ENCODE measurements at regions not wholly inside any gene's neighbourhood (a gene's known extent, or its start where the extent isn't known, plus 50 kb on each side); places are given as distances from the start of the nearest gene placed in this dataset.

- no peak overlapping the region for H3K4me3 Mint-ChIP-seq
- no peaks in the 10 kb centered on the region for H3K4me1 Mint-ChIP-seq (ENCODE audit: low read depth)
- no peak overlapping the region for H3K27ac Mint-ChIP-seq
- H3K36me3 Mint-ChIP-seq (ENCODE audit: low read depth), result no peaks in the 10 kb centered on the region
- H3K27me3 Mint-ChIP-seq (ENCODE audit: low read depth), result peaks cover 9% of the 10 kb centered on the region
- no peaks in the 10 kb centered on the region for H3K9me3 Mint-ChIP-seq
Observed at GRCh38 chrX:137101273-137101990, 67.6 kb upstream of the GPR101 start.
